ENCODE measurements at regions not wholly inside any gene's neighbourhood (a gene's known extent, or its start where the extent isn't known, plus 50 kb on each side); places are given as distances from the start of the nearest gene placed in this dataset.
"Not testable (repeated sequence)": the region's sequence is repeated elsewhere in the genome, so short reads cannot be mapped to it uniquely, and the experiment has no call there.

DNA sequence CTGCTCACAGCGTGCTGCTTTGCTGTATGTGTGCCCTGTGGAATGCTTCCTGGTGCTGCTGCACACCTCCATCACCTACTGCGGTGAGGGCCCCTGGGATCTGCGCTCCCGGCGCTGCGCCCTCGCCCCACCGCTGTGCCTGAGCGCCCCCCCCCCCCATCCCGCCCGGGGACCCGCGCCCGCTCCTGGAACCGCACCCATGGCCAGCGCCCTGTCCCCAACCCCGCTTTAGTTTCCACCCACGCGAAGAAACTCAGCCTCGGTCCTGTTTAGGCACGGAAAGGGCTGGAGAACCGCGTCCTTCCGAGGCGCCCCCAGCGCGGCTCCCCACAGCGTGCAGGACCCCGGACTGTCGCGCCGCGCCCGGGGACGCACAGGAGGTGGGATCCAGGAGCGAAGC is 265.5 kb downstream of the POTEB3 start:
- not testable (repeated sequence) for DNase-seq (ENCODE audit: low spot score)

DNA sequence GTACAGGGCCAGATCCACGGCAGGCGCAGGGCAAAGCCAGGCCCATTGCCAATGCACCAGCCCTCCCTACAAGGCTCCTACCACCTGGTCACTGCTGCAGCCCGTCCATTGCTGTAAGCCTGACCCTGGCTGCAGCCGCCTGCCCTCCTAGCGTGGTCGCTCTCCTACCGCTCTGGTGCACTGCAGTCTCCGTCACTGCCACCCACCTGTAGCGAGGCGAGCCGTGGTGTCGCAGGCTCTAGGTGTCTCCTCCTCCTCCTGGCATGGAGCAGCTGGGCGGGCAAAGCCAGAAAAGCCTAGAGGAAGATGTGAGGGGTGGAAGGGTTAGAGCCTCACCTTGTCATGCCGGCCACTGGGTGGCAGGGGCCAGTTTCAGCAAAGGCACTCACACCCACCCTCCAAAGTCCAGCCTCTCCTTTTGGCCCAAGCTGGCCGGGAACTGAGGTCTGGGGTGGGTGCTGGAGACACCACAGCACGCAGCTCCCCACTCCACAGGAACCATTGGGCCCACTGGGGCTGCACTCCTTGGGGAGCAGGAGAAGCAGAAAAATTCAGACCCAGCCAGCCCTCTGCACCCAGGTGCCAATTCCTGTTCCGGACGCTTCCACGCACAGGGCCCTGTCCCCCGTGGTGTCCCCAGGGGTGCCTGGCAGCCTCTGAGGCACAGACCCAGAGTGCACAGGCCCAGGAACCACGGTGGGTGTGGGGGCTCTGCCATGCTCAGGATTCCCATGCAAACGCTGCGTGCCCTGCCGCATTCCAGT is 285.3 kb upstream of the POTEB2 start:
- not testable (repeated sequence) for DNase-seq (ENCODE audit: low spot score)

DNA sequence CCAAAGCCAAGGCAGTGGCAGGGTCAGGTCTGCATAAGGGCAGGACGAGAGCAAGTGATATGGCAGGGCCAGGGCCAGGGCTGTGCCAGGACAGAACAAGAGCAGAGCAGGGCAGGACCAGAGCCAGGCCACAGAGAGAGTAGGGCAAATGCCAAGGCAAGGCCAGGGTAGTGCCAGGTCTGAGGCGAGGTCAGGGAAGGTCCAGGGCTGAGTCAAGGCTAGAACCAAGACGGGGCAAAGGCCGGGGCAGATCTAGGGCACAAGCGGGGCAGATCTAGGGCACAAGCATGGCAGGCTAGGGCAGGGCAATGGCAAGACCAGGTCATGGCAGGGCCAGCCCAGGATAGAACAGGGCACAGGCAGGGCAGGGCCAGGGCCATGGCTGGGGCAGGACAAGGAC is 282.0 kb upstream of the POTEB2 start:
- not testable (repeated sequence) for DNase-seq (ENCODE audit: low spot score)

DNA sequence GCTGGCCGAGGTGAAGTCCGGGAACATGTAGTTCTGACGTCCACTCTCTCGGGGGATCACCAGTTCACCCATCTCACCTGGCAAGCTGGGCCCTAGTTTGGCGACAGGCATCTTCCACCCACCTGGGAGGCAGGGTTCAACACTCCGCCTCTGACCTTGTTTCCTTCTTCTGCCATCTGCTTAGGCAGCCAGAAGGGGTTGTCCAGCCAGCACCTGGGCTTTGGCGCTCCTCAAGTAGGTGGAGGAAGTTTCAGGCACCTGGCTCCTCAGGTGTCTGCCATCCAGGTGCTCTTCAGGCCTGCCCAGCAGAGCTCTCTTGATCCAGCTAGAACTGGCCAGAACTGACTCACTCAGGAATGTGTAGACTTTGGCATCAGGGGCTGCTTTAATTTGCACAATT is 267.8 kb upstream of the POTEB2 start:
- not testable (repeated sequence) for DNase-seq (ENCODE audit: low spot score)

DNA sequence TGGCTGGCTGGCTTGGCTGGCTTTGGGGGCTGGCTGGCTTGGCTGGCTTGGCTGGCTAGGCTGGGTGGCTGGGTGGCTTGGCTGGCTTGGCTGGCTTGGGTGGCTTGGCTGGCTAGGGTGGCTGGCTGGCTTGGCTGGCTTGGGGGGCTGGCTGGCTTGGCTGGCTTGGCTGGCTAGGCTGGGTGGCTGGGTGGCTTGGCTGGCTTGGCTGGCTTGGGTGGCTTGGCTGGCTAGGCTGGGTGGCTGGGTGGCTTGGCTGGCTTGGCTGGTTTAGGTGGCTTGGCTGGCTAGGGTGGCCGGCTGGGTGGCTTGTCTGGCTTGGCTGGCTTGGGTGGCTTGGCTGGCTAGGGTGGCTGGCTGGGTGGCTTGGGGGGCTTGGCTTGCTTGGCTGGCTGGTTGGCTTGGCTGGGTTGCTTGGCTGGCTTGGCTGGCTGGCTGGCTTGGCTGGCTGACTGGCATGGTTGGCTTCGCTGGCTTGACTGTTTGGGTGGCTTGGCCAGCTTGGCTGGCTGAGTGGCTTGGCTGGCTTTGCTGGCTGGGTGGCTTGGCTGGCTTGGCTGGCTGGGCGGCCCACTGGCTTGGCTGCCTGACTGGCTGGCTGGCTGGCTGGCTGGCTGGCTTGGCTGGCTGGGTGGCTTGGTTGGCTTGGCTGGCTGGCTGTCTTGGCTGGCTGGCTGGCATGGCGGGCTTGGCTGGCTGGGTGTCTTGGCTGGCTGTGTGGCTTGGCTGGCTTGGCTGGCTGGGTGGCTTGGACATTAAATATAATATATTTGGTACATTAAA is 246.3 kb upstream of the POTEB2 start:
- peak; percentile 0 for DNase-seq (ENCODE audit: low spot score)

DNA sequence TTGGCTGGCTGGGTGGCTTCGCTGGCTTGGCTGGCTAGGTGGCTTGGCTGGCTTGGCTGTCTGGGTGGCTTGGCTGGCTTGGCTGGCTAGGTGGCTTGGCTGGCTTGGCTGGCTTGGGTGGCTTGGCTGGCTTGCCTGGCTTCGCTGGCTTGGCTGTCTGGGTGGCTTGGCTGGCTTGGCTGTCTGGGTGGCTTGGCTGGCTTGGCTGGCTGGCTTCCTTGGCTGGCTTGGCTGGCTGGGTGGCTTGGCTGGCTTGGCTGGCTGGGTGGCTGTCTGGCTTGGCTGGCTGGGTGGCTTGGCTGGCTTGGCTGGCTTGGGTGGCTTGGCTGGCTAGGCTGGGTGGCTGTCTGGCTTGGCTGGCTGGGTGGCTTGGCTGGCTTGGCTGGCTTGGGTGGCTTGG is 245.7 kb upstream of the POTEB2 start:
- DNase-seq (ENCODE audit: low spot score): peak; percentile 1

DNA sequence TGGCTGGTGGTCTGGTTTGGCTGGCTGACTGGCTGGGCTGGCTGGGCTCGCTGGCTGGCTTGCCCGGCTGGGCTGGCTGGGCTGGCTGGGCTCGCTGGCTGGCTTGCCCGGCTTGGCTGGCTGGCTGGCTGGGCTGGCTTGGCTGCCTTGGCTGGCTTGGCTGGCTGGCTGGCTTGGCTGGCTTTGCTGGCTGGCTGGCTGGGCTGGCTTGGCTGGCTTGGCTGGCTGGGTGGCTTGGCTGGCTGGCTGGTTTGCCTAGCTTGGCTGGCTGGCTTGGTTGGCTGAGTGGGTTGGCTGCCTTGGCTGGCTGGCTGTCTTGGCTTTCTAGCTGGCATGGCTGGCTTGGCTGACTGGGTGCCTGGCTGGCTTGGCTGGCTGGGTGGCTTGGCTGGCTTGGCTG is 245.1 kb upstream of the POTEB2 start:
- not testable (repeated sequence) for DNase-seq (ENCODE audit: low spot score)

DNA sequence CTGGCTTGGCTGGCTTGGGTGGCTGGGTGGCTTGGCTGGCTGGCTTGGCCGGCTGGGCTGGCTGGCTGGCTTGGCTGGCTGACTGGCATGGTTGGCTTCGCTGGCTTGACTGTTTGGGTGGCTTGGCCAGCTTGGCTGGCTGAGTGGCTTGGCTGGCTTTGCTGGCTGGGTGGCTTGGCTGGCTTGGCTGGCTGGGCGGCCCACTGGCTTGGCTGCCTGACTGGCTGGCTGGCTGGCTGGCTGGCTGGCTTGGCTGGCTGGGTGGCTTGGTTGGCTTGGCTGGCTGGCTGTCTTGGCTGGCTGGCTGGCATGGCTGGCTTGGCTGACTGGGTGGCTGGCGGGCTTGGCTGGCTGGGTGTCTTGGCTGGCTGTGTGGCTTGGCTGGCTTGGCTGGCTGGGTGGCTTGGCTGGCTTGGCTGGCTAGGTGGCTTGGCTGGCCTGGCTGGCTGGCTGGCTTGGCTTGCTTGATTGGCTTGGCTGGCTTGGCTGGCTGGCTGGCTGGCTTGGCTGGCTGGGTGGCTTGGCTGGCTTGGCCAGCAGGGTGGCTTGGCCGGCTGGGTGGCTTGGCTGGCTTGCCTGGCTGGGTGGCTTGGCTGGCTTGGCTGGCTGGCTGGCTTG is 244.2 kb upstream of the POTEB2 start:
- DNase-seq (ENCODE audit: low spot score): not testable (repeated sequence)

DNA sequence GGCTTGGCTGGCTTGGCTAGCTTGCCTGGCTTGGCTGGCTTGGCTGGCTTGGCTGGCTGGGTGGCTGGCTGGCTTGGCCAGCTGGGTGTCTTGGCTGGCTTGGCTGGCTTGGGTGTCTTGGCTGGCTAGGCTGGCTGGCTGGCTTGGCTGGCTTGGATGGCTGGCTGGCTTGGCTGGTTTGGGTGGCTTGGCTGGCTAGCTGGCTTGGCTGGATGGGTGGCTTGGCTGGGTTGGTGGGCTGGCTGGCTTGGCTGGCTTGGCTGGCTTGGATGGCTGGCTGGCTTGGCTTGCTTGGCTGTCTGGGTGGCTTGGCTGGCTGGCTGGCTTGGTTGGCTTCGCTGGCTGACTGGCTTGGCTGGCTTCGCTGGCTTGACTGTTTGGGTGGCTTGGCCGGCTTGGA is 242.3 kb upstream of the POTEB2 start:
- DNase-seq (ENCODE audit: low spot score): not testable (repeated sequence)

DNA sequence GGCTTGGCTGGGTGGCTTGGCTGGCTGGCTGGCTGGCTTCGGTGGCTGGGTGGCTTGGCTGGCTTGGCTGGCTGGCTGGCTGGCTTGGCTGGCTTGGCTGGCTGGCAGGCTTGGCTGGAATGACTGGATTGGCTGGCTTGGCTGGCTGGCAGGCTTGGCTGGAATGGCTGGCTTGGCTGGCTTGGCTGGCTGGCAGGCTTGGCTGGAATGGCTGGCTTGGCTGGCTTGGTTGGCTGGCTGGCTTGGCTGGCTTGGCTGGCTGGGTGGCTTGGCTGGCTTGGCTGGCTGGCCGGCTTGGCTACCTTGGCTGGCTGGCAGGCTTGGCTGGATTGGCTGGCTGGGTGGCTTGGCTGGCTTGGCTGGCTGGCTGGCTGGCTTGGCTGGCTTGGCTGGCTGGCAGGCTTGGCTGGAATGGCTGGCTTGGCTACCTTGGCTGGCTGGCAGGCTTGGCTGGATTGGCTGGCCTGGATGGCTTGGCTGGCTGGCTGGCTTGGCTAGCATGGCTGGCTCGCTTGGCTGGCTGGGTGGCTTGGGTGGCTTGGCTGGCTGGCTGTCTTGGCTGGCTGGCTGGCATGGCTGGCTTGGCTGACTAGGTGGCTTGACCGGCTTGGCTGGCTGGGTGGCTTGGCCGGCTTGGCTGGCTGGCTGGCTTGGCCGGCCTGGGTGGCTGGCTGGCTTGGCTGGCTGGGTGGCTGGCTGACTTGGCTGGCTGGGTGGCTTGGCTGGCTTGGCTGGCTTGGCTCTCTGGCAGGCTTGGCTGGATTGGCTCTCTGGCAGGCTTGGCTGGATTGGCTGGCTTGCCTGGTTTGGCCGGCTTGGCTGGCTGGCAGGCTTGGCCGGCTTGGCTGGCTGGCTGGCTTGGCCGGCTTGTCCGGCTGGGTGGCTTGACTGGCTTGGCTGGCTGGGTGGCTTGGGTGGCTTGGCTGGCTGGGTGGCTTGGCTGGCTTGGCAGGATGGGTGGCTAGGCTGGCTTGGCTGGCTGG is 241.6 kb upstream of the POTEB2 start:
- not testable (repeated sequence) for DNase-seq (ENCODE audit: low spot score)

DNA sequence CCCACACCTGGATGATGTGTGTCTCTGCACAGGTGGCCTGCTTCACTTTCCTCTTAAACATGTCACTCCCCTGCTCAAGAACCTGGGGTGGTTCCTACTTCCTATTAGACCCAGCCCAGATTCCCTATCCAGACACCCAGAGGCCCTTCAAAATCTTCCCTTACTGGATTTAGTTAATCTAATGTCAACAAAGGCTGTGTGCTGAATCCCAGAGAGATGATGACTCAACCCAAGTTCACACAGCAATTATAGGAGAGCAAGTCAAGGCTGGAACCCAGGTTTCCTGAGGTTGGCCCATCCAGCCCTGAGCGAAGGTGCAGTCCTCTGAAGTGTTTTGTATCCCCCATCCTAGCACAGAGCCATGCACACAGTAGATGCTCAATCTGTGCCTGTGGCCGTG is 230.5 kb upstream of the POTEB2 start:
- DNase-seq (ENCODE audit: low spot score): not testable (repeated sequence)

DNA sequence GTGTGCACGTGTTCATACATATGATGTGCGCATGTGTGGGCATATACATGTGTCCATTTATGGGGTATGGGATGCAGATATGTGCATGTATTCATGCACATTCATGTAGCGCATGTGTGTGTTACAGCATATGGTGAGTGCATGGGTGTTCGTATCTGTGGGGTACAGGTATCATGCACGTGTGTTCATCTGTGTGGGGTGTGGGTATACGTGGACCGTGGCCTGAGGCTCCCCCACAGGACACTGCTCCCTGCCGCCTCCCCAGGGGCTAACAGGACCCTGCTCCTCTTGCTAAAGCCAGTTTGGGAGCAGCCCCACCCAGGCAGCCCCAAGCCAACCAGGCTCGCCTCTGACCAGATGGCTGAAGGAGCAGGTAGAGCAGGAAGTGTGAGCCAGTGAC is 213.4 kb upstream of the POTEB2 start:
- not testable (repeated sequence) for DNase-seq (ENCODE audit: low spot score)

DNA sequence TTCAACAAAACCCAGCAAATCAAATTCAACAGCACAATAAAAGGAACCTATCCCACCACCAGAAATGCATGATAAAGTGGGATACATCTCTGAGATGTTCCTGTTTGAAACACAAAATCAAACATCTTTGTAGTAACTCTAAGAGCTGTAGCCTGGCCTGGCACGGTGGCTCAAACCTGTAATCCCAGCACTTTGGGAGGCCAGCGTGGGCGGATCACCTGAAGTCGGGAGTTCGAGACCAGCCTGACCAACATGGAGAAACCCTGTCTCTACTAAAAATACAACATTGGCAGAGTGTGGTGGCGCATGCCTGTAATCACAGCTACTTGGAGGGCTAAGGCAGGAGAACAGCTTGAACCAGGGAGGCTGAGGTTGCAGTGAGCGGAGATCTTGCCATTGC is 202.8 kb upstream of the POTEB2 start:
- not testable (repeated sequence) for DNase-seq (ENCODE audit: low spot score)

DNA sequence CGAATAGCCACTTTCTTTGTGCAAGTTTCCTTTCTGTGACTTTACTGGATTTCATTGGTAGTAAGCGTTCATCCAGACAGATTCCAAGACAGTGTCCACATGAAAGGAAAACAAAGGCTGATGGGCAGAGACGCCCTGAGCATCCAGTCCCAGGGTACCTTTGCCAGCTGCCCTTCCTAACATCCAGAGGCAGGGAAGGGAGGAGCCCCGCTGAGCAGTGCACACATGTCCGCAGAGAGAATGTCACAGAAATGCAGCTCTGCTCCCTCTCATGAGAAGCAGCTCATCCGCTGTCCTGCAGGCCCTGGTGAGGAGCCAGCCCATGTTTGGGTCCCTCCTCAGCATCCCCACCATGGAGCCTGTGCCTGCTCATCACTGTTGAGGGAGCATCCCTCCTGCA is 197.4 kb upstream of the POTEB2 start:
- not testable (repeated sequence) for DNase-seq (ENCODE audit: low spot score)

DNA sequence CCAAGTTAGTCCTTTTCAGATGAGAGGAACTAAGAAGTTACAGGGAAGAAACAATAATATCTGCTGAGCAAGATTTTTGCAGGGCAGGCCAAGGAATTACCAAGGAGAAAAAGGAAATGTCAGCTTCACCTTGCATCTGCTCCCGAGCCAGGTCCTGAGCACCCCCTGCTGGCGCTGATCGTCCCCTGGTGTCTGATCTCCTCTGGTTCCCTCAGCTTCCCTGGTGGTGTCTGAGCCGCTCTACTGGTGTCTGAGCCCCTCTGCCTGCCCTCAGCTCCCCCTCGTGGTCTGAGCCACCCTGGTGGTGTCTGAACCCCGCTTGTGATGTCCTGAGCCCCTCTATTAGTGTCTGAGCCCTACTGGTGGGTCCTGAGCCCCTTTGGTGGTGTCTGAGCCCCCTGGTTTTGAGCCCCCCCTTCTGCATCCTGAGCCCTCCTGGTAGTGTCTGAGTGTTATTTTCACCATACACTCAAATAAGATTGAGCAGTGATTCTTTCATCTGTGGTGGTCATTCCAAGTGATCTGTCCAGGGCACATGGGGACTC is 196.6 kb upstream of the POTEB2 start:
- not testable (repeated sequence) for DNase-seq (ENCODE audit: low spot score)

DNA sequence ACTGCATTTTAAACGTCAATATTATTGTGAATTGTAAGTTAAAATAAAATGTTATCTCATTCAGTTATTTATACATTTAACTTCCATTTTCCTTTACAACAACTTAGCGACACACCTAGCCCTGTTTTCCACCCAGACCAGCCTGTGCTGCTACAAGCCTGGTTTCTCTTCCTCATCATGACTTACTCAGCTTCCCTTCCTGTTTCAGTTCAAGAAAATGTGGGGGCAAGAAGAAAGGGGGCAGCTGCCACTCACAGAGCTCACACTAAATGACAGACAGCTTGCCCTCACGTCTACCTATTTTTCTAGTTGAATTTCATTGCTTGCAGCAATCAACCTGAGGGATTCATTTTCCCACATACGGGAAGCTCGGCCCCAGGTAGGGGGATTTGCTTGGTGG is 185.8 kb upstream of the POTEB2 start:
- DNase-seq (ENCODE audit: low spot score): not testable (repeated sequence)

DNA sequence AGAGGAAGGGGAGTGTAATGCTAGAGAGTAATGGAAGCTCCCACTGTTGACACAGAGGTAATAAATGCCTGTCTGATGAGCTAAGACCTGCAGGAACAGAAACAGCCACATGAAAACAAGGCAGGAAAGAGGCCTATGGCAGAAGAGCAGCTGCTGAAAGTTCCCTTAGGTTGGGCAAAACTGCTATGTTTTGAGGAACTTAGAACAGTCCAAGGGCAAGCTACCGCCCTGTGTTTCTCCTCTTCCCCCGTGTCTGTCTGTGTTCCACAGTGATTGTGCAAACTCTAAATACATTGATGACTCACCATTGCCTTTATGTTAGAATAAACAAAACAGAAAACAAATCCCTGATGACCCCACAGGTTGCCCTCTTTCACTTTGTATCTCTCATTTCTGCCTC is 165.6 kb upstream of the POTEB2 start:
- DNase-seq (ENCODE audit: low spot score): not testable (repeated sequence)

DNA sequence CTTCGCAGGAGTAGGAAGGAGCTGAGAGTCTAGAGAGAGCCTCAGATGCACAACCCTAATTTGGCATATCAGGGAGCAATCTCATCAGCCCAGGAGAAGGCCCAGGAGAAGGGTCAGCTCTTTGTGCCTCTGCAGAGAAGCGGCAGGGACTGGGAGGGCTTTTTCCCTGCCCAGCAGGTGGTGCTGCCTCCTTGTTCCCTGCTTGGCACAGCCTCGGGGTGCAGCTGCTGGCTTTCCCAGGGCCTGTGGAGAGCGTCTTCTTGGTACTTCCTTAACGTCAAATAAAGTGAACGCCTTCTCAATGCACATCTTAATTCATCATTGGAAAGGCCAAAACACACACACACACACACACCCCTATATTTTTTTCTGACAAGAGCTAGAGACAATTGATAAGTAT is 162.9 kb upstream of the POTEB2 start:
- not testable (repeated sequence) for DNase-seq (ENCODE audit: low spot score)

DNA sequence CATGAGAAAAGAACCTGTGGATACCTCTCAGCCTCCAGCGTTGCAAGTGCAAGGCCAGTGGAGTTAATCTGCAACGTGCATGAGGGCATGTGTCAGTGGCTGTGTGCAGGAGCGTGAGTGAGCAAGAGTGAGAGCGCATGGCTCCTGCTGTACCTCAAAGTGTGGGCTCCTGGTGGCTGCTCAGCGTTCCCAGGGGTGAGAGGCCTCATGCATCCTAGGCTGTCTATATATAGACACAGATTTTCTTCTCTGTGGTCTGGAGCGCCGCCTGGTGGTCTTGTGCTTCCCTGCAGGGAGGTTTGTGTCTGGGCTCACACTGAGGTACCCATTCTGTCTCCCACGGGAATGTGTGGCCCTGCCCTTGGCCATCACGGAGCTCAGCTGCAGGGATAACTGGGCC is 161.8 kb upstream of the POTEB2 start:
- not testable (repeated sequence) for DNase-seq (ENCODE audit: low spot score)

DNA sequence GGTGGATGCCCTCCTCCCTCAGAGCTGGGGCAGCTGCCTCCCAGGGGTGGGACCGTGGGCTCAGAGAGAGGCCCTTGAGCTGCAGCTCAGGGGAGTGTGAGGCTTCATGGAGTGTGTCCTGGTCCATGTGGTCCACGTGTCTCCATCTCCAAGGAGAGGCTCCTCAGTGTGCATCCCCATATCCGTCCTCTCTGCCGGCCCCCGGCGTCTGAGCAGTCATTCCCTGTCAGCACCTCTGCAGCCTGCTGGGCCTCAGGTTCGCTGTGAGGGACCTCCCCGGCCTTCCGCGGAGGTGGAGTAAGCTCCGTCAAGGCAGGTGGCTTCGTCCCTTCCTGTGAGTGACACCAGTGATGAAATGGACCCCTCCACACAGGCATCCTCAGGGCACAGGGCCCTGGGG is 160.7 kb upstream of the POTEB2 start:
- not testable (repeated sequence) for DNase-seq (ENCODE audit: low spot score)
